ENCODE measurements at regions not wholly inside any gene's neighbourhood (a gene's known extent, or its start where the extent isn't known, plus 50 kb on each side); places are given as distances from the start of the nearest gene placed in this dataset.

DNA sequence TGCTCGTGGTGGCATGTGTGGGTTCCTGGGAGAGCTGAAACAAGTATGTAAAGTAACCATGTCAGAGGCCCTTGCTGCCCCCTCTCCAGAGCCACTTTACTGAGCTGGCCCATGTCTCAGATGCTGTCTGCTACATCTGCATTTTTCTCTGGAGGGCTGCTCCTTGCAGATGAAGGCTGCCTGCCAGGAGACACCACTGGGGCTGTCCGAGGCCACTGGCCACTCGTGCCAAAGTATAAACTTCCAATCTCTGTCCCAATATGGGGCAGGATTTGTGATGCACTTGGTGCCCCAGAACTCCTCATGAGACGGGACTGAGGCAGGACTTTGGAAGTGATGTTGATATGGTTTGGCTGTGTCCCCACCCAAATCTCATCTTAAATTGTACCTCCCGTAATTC lies 478.4 kb upstream of the B3GAT1 start:
- H3K4me1 Mint-ChIP-seq (ENCODE audit: insufficient read depth, unreplicated experiment) = no peaks in the 10 kb centered on the region
- DNase-seq (ENCODE audit: unreplicated experiment) = no peak
- no TSS peak for BruUV-seq (replicated peaks)
- CTCF ChIA-PET = no interaction called here
- H3K27ac Mint-ChIP-seq (ENCODE audit: low read depth, unreplicated experiment) = no peak overlapping the region
- TF ChIP-seq, protein P1, sequence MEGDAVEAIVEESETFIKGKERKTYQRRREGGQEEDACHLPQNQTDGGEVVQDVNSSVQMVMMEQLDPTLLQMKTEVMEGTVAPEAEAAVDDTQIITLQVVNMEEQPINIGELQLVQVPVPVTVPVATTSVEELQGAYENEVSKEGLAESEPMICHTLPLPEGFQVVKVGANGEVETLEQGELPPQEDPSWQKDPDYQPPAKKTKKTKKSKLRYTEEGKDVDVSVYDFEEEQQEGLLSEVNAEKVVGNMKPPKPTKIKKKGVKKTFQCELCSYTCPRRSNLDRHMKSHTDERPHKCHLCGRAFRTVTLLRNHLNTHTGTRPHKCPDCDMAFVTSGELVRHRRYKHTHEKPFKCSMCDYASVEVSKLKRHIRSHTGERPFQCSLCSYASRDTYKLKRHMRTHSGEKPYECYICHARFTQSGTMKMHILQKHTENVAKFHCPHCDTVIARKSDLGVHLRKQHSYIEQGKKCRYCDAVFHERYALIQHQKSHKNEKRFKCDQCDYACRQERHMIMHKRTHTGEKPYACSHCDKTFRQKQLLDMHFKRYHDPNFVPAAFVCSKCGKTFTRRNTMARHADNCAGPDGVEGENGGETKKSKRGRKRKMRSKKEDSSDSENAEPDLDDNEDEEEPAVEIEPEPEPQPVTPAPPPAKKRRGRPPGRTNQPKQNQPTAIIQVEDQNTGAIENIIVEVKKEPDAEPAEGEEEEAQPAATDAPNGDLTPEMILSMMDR (IDR thresholded peaks at IDR 0.05; ENCODE audit: unreplicated experiment) = no peak
- no peaks in the 10 kb centered on the region for H3K36me3 Mint-ChIP-seq (ENCODE audit: insufficient read depth, unreplicated experiment)
- H3K9me3 Mint-ChIP-seq (ENCODE audit: unreplicated experiment) = peaks cover 54% of the 10 kb centered on the region
- H3K27me3 Mint-ChIP-seq (ENCODE audit: insufficient read depth, unreplicated experiment) = no peaks in the 10 kb centered on the region
- no peak overlapping the region for H3K4me3 Mint-ChIP-seq (ENCODE audit: unreplicated experiment)
- intact Hi-C loops (cut with micrococcal nuclease) = no loop called here
- POLR2A ChIA-PET = no interaction called here

DNA sequence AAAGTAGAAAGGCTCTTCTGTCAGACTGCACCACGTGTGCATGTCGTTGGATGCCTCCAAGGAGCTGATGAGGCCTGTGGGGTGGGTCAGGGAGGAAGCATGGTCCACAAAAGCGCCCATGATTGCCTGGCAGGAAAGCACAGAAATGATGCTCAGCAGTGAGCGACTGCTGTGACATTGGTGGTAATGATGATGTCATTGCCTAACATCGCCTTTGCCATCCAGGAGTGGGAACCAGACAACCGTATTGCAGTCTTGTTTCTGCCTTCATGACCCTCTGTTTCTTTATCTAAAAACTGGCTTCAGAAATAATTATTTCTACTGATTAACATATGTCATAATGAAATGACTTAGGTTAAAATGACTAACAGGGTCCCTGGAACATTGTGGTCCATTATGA lies 477.8 kb upstream of the B3GAT1 start:
- TF ChIP-seq, protein P1 (IDR thresholded peaks at IDR 0.05; ENCODE audit: unreplicated experiment) = no peak
- CTCF ChIA-PET = no interaction called here
- Mint-ChIP-seq H3K36me3 (ENCODE audit: insufficient read depth, unreplicated experiment) (no peaks in the 10 kb centered on the region), H3K9me3 (ENCODE audit: unreplicated experiment) (peaks cover 55% of the 10 kb centered on the region), H3K27ac (ENCODE audit: low read depth, unreplicated experiment) (no peak overlapping the region), H3K4me3 (ENCODE audit: unreplicated experiment) (no peak overlapping the region), H3K27me3 (ENCODE audit: insufficient read depth, unreplicated experiment) (no peaks in the 10 kb centered on the region), H3K4me1 (ENCODE audit: insufficient read depth, unreplicated experiment) (no peaks in the 10 kb centered on the region)
- POLR2A ChIA-PET = no interaction called here
- intact Hi-C loops (cut with micrococcal nuclease) = no loop called here
- no TSS peak for BruUV-seq (replicated peaks)
- DNase-seq (ENCODE audit: unreplicated experiment) = no peak

DNA sequence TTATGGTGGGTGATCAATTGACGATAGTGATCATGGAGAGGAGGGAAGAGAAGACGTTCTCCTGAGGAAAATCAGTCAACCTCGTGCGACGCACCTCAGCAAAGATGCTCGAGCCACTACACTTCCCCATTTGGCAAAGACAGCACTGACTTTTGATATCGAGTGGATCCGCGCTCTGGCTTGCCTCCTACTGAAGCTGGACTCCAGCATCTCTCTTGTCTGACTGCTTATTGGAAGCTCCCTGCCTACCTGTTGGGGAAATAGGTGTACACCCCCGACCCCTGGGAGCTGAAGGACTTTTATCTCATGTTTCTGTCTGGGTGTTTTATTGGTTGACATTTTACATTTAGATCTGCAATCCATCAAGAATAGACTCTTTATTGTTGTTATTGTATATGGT lies 476.8 kb upstream of the B3GAT1 start:
- intact Hi-C loops (cut with micrococcal nuclease) = no loop called here
- Mint-ChIP-seq H3K36me3 (ENCODE audit: insufficient read depth, unreplicated experiment) (no peaks in the 10 kb centered on the region), H3K9me3 (ENCODE audit: unreplicated experiment) (peaks cover 51% of the 10 kb centered on the region), H3K4me1 (ENCODE audit: insufficient read depth, unreplicated experiment) (no peaks in the 10 kb centered on the region), H3K4me3 (ENCODE audit: unreplicated experiment) (no peak overlapping the region), H3K27ac (ENCODE audit: low read depth, unreplicated experiment) (no peak overlapping the region), H3K27me3 (ENCODE audit: insufficient read depth, unreplicated experiment) (no peaks in the 10 kb centered on the region)
- TF ChIP-seq, protein P1 (IDR thresholded peaks at IDR 0.05; ENCODE audit: unreplicated experiment) = no peak
- CTCF ChIA-PET = no interaction called here
- no peak for DNase-seq (ENCODE audit: unreplicated experiment)
- BruUV-seq (replicated peaks) = no TSS peak
- POLR2A ChIA-PET = no interaction called here

- intact Hi-C loops (cut with micrococcal nuclease) = no loop called here
- ChIA-PET CTCF (no interaction called here), POLR2A (no interaction called here)
- Mint-ChIP-seq H3K36me3 (ENCODE audit: insufficient read depth, unreplicated experiment) (peaks cover 3% of the 10 kb centered on the region), H3K4me3 (ENCODE audit: unreplicated experiment) (no peak overlapping the region), H3K9me3 (ENCODE audit: unreplicated experiment) (peaks cover 58% of the 10 kb centered on the region), H3K4me1 (ENCODE audit: insufficient read depth, unreplicated experiment) (no peaks in the 10 kb centered on the region), H3K27me3 (ENCODE audit: insufficient read depth, unreplicated experiment) (no peaks in the 10 kb centered on the region), H3K27ac (ENCODE audit: low read depth, unreplicated experiment) (no peak overlapping the region)
- TF ChIP-seq, protein P1 (IDR thresholded peaks at IDR 0.05; ENCODE audit: unreplicated experiment) = no peak
- DNase-seq (ENCODE audit: unreplicated experiment) = no peak
- no TSS peak for BruUV-seq (replicated peaks)
Measured at GRCh38 chr11:134887896-134888295, 475.9 kb upstream of the B3GAT1 start.

Measured in MCF 10A (cell line).